Fibroblast of the conjunctiva (primary cell): ENCODE measurements at regions not wholly inside any gene's neighbourhood (a gene's known extent, or its start where the extent isn't known, plus 50 kb on each side); places are given as distances from the start of the nearest gene placed in this dataset.
A peak's percentile ranks its signal among the peaks of the same experiment; 100 is the strongest.

Source experiments
- DNase-seq: peaks from one replicate; pipeline ENCODE4 v3.0.0-alpha.2; 2010; ENCODE audit warnings: low read depth

- DNase-seq: no peak
Measured at GRCh38 chr14:82362452-82362851, 828.8 kb upstream of the SEL1L start.

GRCh38 chr14:82365471-82365870 lies 831.8 kb upstream of the SEL1L start:
- DNase-seq: no peak

DNA sequence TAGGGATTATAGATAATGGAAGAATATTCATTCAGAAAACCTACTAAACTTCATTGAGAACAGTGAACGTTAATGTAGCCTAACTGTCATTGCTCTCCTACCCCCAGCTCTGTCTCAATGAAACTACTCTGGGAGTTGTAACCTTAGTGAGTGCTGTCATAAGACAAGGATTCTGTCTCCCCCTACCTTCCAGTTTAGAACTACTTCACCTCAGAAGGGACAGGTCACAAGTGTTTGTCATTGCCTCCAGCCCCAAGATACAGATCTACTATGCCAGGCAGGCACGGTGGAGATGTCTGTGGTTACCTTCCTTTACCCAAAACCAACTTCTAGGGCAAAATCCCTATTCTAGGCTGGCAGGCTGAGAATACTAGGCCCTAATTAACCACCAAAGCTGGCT lies 833.1 kb upstream of the SEL1L start:
- no peak for DNase-seq

- no peak for DNase-seq
Measured at GRCh38 chr14:82379291-82379690, 845.6 kb upstream of the SEL1L start.

GRCh38 chr14:82385048-82385447 lies 851.4 kb upstream of the SEL1L start:
- DNase-seq: peak; percentile 14

- peak; percentile 12 for DNase-seq
Measured at GRCh38 chr14:82387699-82388098, 854.0 kb upstream of the SEL1L start.

DNA sequence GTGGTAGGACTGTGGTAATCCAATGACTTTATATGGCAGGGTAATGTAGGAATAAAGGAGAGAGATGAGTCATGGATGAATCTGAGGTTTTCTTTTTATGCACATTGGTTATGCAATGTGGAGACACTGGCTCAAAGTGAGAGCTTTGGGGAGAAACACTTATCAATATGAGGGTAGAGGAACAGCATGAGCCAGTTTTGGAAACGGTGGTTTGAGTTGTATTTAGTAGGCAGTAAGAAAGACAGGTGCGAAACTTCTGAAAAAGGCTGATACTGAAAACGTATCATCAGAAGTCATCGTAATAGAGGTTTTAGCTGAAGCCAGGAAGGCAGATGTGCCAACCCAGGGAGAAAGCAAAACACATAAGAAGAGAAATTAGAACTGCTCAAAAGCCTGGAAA lies 854.8 kb upstream of the SEL1L start:
- DNase-seq: no peak

- DNase-seq: no peak
Measured at GRCh38 chr14:82390586-82390985, 856.9 kb upstream of the SEL1L start.

DNA sequence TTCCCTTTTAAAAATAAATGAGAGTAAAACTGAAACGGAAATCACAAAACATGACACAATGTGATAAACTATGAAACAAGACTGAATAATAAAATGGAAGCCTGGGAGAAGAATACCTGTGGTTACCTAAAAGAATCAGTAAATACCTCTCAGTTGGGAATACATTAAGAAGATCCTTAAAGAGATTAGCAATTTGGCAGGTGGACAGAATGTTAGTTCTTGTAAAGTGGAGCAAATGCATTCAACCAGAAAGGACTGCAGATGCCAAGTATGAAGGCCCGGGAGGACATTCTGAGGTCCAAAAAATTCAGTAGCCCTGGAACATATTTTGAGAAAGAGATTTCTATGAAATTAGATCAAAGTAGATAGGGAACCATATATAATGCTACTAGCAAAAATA lies 861.3 kb upstream of the SEL1L start:
- no peak for DNase-seq

DNA sequence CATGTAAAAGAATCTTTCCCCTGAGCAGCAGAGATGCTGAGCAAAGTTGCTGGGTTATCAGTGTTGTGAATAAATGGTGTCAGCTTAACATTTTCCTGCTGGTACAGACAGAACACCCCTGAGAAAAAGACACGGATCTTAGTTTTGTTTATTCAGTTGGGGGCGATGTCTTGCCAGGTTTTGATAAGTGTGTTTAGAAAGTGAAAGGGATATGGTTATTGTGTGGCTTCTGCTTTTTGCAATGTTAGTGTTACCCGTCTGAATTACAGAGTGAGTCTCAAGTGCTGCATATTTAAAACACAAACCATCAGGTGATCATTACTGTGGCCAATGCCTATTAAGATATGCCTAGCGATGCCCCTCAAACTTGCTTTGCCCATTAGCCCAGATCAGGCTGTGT lies 864.6 kb upstream of the SEL1L start:
- DNase-seq: no peak

DNA sequence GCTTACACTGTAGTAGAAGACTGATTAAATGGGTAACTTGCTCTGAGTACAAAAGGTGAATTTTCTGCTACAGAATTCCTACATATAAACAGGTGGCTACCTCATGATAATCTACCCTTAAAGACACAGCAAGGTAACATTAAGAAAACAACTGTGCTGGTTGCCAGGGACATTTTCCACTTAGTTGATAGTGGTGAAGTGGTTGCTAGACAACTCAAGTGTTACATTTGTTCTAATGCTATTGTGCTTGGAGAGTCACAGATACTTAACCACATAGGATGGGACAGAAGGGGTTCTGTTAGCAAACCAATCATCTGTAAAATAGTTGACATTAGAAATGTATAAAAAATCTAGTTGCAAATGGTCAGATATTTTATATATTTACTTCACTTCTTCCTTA lies 870.3 kb upstream of the SEL1L start:
- no peak for DNase-seq

DNA sequence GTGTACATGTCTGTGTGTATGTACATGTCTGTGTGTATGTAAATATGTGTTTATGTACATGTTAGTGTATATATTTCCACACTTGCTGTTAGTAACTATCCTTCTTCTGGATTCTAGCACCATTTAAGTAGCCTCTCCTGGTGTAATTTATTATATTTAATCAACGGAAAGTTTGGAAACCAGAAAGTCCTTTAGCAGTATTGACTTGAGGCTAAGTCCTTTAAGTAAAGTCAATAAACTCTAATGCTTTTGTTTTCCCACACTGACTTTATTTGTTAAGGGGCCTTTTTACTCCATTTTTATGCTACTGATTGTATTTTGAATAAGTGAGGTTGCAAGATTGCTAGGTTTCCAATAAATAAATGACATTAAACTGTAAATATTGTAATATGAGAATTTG lies 876.4 kb upstream of the SEL1L start:
- no peak for DNase-seq

DNA sequence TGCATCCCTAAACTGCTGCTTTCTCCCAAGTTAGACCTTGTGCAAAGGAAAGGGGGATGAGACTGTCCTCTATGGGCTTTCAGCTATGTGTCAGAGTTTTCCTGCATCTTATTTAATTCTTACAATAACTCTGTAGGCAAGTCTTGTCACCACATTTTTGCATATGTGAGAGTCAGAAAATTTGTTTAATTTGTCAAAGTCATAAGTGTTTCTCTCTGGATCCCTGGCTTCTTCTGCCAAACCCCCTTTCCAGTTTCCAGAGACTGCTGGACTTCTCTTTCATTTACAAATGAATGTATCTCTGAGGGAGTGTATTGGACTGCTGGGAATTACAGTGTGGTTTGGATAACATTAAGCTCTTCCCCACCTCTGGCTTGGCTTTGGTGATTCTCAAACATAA lies 877.6 kb upstream of the SEL1L start:
- no peak for DNase-seq

- no peak for DNase-seq
Measured at GRCh38 chr14:82412545-82412944, 878.9 kb upstream of the SEL1L start.

DNA sequence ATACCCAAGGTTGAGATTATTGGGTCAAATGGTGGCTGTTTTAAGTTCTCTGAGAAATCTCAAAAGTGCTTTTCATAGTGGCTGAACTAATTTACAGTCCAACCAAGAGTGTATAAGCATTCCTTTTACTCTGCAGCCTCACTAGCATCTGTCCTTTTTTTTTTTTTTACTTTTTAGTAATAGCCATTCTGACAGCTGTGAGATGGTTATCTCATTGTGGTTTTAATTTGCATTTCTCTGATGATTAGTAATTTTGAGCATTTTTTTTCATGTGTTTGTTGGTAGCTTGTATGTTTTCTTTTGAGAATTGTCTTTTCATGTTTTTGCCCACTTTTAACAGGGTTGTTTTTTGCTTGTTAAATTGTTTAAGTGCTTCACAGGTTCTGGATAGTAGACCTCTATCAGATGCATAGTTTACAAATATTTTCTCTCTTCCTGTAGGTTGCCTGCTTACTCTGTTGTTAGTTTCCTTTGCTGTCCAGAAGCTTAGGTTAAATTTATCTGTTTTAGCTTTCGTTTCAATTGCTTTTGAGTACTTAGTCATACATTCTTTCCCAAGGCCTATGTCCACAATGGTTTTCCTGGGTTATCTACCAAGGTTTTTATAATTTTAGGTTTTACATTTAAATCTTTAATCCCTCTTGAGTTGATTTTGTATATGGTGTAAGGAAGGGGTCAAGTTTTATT lies 881.3 kb upstream of the SEL1L start:
- DNase-seq: no peak

- no peak for DNase-seq
Measured at GRCh38 chr14:82419933-82420332, 886.3 kb upstream of the SEL1L start.

- no peak for DNase-seq
Measured at GRCh38 chr14:82420871-82421270, 887.2 kb upstream of the SEL1L start.

DNA sequence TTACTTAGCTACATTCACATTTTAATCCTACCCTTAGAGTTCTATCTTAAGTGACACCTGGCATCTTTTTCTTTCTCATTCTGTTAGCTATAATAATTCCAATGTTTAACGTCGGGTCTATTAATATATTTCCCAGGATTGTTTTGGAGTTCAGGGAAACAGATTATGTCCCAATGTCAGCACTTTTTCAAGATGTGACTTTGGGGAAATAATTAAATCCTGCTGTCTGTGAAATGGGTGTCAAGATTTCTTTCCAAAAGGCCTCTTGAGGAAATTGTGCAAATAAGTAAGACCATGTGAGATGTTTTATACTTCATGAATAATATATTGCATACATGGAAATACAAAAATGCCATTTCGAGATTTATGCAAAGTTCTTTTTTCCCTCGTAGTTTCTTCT lies 887.6 kb upstream of the SEL1L start:
- DNase-seq: no peak

DNA sequence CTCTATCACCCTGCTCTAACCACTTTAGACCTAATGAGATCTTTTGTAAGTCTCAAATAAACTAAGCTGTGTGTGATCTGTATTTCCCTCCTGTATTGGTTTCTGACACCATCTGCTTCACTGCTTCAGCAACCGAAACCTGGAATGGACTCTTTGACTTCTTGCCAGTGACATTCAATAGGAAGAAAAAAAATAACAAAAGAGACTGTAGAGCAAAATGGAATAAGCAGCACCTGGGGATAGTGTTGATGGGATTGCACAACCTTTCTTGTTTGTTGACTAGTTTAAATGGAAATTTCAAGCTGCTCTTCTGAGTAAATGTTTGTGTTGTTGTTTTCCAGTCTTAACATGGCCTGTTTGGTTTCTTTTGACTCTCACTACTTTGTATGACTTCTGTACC lies 888.6 kb upstream of the SEL1L start:
- DNase-seq: no peak

- no peak for DNase-seq
Measured at GRCh38 chr14:82425261-82425660, 891.6 kb upstream of the SEL1L start.

- no peak for DNase-seq
Measured at GRCh38 chr14:82431031-82431430, 897.4 kb upstream of the SEL1L start.

DNA sequence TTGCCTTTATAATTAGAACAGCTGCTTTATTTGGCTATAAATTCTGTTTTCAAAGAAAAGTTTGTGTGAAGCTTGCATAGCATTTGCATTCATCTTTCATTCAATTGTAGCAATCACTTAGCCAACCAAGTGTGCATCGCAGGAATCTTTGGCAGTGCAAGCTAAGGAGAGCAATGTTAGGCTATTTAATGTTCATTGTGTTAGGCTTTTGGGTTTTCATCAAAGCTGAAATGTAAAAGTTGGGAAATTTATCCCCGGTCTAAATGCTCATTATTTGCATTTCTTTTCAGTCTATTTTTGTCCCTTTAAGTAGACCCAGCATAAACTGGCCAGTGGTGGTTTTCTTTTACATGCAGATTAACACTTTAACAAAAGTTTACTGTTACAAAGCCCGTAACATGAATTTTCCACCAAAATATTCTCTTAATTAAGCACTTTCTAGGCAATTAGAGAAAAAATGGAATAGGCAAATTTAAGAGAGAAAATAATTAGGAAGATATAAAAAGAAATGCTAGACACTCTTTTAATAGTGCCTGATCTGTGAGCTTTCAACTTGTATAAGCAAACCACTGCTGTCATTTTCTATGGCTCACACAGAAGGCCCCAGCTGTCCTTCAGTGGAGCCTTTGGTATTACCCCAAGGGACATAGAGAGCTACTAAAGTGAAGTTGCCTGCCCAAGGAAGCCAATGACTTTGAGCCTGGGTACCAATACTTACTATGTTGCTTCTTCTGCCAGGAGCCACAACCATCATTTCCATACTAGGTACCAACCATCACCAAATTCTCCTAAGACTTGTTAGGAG lies 898.9 kb upstream of the SEL1L start:
- DNase-seq: no peak

GRCh38 chr14:82438436-82438835 lies 904.8 kb upstream of the SEL1L start:
- no peak for DNase-seq

DNA sequence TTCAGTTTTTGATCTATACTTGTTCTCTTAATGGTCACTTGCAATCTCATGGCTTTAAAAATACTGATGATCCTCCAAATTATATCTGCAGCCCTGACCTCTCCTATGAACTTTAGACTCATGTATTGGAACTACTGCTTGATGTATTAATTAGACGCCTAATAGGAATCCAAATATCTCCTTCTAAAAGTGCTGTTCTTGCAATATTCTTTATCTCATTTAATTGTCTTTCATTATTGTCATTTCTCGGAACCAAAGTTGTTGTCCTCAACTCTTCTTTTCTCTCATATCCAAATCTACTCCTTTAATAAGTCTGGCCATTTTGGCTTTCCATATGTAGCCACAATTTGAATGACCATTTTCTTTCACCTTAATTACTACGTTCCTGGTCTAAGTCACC lies 907.6 kb upstream of the SEL1L start:
- DNase-seq: no peak
